GM12875 (cell line): ENCODE measurements at regions not wholly inside any gene's neighbourhood (a gene's known extent, or its start where the extent isn't known, plus 50 kb on each side); places are given as distances from the start of the nearest gene placed in this dataset.

Experiments used
- H3K4me3 ChIP-seq: one replicate; pipeline ENCODE4 v1.5.1; 2011; ENCODE audit warnings: low read depth, low read length, control low read depth
- CTCF ChIP-seq: IDR thresholded peaks from 2 replicates; pipeline ENCODE4 v1.5.1; 2011; ENCODE audit warnings: low read depth, mild to moderate bottlenecking, control low read depth, inconsistent platforms, low read length, moderate library complexity, borderline replicate concordance; ENCODE audit not compliant: insufficient read depth

DNA sequence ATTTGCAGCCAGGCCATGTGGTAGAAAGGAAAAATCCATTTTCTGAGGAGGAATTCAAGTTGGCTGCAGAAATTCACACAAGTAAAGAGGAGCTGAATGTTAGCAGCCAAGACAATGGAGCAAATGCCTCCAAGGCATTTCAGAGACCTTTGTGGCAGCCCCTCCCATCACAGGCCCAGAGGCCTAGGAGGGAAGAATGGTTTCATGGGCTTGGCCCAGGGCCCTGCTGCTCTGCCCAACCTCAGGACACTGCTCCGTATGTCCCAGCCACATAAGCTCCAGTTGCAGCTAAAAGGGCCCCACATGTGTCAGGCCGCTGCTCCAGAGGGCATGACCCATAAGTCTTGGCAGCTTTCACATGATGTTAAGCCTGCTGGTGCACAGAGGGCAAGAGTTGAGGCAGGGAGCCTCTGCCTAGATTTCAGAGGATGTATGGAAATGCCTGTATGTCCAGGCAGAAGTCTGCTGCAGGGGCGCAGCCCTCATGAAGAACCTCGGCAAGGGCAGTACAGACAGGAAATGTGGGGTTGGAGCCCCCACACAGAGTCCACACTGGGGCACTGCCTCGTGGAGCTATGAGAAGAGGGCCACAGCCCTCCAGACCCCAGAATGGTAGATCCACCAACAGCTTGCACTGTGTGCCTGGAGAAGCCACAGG is 144.2 kb upstream of the EPB41L4A start:
- no peak for TF ChIP-seq CTCF
- no peak overlapping the region for H3K4me3 ChIP-seq

GRCh38 chr5:112566251-112566650 is 147.2 kb upstream of the EPB41L4A start:
- no peak overlapping the region for H3K4me3 ChIP-seq

DNA sequence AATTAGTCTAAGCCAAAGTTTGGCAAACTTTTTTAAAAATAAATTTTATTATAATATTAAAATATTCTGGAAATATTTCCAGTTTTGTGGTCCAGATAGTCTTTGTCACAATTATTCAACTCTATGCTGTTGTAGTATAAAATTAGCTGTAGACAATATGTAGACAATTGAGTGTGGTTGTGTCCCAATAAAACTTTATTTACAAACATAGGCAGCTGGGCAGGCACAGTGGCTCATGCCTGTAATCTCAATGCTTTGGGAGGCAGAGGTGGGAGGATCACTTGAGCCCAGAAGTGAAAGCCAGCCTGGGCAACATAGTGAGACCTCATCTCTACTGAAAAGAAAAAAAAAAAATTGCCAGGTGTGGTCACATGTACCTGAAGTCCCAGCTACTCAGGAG is 150.5 kb upstream of the EPB41L4A start:
- TF ChIP-seq CTCF, result no peak
- H3K4me3 ChIP-seq, result no peak overlapping the region

More at GRCh38 chr5:112566251-112566650, 147.2 kb upstream of the EPB41L4A start:
- no peak for TF ChIP-seq CTCF

DNA sequence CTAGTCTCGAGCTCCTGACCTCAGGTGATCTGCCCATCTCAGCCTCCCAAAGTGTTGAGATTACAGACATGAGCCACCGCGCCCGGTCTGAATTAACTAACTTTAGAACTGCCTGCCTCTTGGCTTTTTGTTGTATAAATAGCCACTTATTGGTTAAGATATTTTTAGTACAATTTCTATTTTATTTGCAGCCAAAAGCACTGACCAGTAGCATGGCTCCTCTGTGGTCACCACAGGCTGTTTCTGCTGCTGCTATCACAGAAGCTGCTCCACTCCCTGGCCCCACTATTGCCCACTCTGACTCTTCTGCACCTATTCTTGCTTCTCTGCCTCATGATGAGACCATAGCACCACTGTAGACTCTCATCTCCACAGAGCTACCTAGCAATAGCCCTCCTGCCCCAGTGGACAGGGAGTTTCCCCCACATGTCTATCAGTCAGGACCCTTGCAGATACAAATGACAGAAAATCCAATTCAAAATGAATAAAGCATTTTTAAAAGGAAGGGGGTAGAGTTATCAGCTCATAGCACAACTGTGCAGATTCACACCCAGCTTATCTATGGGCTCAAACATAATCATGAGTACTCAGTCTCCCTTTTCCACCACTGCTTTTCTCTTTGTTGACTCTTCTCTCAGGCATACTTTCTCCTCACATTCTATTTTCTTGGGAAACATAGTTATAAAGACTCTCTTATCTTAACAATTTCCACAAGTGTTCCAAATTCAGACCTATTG is 151.8 kb upstream of the EPB41L4A start:
- H3K4me3 ChIP-seq, result no peak overlapping the region
- TF ChIP-seq CTCF, result no peak

- TF ChIP-seq CTCF, result no peak
- no peak overlapping the region for H3K4me3 ChIP-seq
Measured at GRCh38 chr5:112573441-112573840, 154.4 kb upstream of the EPB41L4A start.

- TF ChIP-seq CTCF, result no peak
- H3K4me3 ChIP-seq, result no peak overlapping the region
Measured at GRCh38 chr5:112574536-112574935, 155.5 kb upstream of the EPB41L4A start.
